ENCODE measurements at regions not wholly inside any gene's neighbourhood (a gene's known extent, or its start where the extent isn't known, plus 50 kb on each side); places are given as distances from the start of the nearest gene placed in this dataset.
A peak's percentile ranks its signal among the peaks of the same experiment; 100 is the strongest.

DNA sequence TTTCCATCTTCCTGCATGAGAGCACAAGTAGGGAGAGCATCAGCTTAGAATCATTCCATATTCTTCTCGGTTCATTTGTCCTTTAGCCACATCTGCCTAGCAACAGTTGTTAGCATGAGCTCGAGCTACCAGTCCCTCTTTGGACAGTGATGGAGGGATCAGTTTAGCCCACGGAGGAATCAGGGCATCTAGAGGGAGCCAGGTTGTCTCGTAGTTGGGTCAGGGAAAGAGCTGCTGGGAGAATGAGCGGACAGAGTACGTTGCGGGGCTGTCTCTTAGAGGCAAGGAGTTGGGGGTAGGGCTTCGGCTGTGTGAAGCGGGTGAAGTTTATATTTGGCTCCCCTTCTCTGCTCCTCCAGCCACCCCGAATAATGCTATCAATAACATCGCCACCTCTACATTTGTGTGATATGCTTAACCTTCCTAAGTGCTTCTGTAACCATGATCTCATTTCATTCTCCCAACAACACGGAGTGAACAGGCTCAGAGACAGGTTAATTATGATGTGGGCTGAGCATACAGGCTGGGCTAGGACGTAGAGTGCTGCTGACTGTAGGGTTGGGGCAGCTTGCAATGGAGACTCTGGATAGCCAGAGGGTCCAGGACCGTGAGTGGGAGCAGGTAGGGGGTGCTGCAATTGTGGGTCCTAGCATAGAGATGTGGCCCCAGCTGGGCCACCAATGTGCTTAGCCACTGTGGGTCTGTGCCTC, 72.6 kb downstream of the FRMPD3 start:
- H3K27me3 ChIP-seq (ENCODE audit: control insufficient read depth in 3 of 3, insufficient read depth in 3 of 3, low read length in 3 of 3) = no peaks in the 10 kb centered on the region
- no peak overlapping the region for H3K4me3 ChIP-seq (ENCODE audit: low read depth in 1 of 3, low read length in 3 of 3)
- H3K9me3 ChIP-seq (ENCODE audit: control insufficient read depth in 2 of 2, insufficient read depth in 1 of 2, low read depth in 1 of 2, low read length in 1 of 2) = no peaks in the 10 kb centered on the region
- no peaks in the 10 kb centered on the region for H3K36me3 ChIP-seq (ENCODE audit: control insufficient read depth in 3 of 3, insufficient read depth in 2 of 3, low read depth in 1 of 3, low read length in 3 of 3)
- no peaks in the 10 kb centered on the region for H3K4me1 ChIP-seq (ENCODE audit: control insufficient read depth in 3 of 3, insufficient read depth in 2 of 3, low read depth in 1 of 3, low read length in 2 of 3)
- H3K27ac ChIP-seq (ENCODE audit: low read depth in 1 of 3, low read length in 2 of 3) = no peak overlapping the region
- FAIRE-seq (no peak), DNase-seq (no peak)
- WGBS, 3 donors = 66 to 83% (median 78%) methylated on average over 13 to 14 of the region's 14 CpGs

DNA sequence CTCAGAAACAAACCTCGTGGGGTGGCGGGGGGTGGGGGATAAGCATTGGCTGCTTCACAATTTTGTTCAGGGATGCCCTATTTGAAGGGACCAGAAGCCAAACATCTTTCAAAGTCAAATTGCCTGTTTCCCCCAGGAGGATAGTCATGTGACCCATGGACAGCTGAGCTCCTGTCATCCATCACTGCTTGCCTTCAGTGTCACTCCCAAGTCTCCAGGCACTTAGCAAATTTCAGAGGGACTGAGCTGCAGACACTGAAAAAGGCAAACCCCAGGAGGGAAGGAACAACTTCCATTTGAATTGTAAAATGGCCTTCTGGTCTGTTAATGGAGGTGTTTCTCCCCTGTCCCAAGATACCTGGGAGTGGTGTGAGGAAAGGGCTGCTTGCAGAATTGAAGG, 73.4 kb downstream of the FRMPD3 start:
- Histone ChIP-seq H3K27me3 (ENCODE audit: control insufficient read depth in 3 of 3, insufficient read depth in 3 of 3, low read length in 3 of 3) (no peaks in the 10 kb centered on the region), H3K4me3 (ENCODE audit: low read depth in 1 of 3, low read length in 3 of 3) (no peak overlapping the region), H3K27ac (ENCODE audit: low read depth in 1 of 3, low read length in 2 of 3) (no peak overlapping the region), H3K4me1 (ENCODE audit: control insufficient read depth in 3 of 3, insufficient read depth in 2 of 3, low read depth in 1 of 3, low read length in 2 of 3) (no peaks in the 10 kb centered on the region), H3K9me3 (ENCODE audit: control insufficient read depth in 2 of 2, insufficient read depth in 1 of 2, low read depth in 1 of 2, low read length in 1 of 2) (no peaks in the 10 kb centered on the region), H3K36me3 (ENCODE audit: control insufficient read depth in 3 of 3, insufficient read depth in 2 of 3, low read depth in 1 of 3, low read length in 3 of 3) (no peaks in the 10 kb centered on the region)
- no peak for DNase-seq
- 64 to 71% (median 70%) methylated on average over 2 of the region's 2 CpGs for WGBS, 3 donors
- no peak for FAIRE-seq

DNA sequence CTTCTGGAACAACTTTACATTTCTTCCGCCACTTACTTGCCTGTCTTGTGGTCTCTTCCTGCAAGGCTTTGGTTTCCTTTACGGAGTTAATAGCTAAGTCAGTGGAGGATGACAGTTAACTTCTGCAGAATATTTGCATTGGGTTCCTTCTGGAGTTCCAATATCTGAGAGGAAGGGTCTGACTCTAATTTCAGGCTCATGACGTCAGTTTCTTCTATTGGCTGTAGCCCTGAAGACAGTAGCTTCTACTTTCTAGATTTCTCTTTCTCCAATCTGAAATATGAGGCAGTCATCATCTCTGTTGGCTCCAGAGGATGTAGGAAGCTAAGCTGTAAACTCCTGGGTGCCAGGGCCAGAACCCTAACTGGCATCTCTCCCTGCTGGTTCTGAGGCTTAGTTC, 76.7 kb downstream of the FRMPD3 start:
- H3K4me1 ChIP-seq (ENCODE audit: control insufficient read depth in 3 of 3, insufficient read depth in 2 of 3, low read depth in 1 of 3, low read length in 2 of 3) = no peaks in the 10 kb centered on the region
- H3K4me3 ChIP-seq (ENCODE audit: low read depth in 1 of 3, low read length in 3 of 3) = no peak overlapping the region
- WGBS, 3 donors = 79 to 93% (median 90%) methylated on average over 3 of the region's 3 CpGs
- H3K27ac ChIP-seq (ENCODE audit: low read depth in 1 of 3, low read length in 2 of 3) = no peak overlapping the region
- DNase-seq = no peak
- H3K36me3 ChIP-seq (ENCODE audit: control insufficient read depth in 3 of 3, insufficient read depth in 2 of 3, low read depth in 1 of 3, low read length in 3 of 3) = no peaks in the 10 kb centered on the region
- FAIRE-seq = no peak
- H3K27me3 ChIP-seq (ENCODE audit: control insufficient read depth in 3 of 3, insufficient read depth in 3 of 3, low read length in 3 of 3) = no peaks in the 10 kb centered on the region
- no peaks in the 10 kb centered on the region for H3K9me3 ChIP-seq (ENCODE audit: control insufficient read depth in 2 of 2, insufficient read depth in 1 of 2, low read depth in 1 of 2, low read length in 1 of 2)

DNA sequence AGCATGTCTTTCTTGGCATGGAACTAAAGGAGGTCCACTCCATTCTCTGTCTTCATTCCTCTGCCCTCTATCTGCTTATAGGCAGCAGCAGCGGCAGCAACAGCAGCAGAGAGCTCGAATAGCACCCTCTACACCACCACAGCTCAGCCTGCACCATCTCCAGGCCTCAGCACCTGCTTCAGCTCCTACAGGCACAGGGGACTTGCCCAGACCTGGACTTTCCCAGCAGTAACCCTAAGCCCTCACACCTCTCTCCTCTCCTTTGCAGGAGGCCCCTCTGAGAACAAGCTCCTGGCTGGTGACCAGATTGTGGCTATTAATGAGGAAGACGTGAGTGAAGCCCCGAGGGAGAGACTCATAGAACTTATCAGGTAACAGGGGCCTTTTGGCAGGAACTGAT, 80.7 kb downstream of the FRMPD3 start:
- DNase-seq (no peak), FAIRE-seq (no peak)
- WGBS, 3 donors = 60 to 73% (median 66%) methylated on average over 4 of the region's 4 CpGs
- H3K36me3 ChIP-seq (ENCODE audit: control insufficient read depth in 3 of 3, insufficient read depth in 2 of 3, low read depth in 1 of 3, low read length in 3 of 3) = no peaks in the 10 kb centered on the region
- no peaks in the 10 kb centered on the region for H3K27me3 ChIP-seq (ENCODE audit: control insufficient read depth in 3 of 3, insufficient read depth in 3 of 3, low read length in 3 of 3)
- no peaks in the 10 kb centered on the region for H3K4me1 ChIP-seq (ENCODE audit: control insufficient read depth in 3 of 3, insufficient read depth in 2 of 3, low read depth in 1 of 3, low read length in 2 of 3)
- no peaks in the 10 kb centered on the region for H3K9me3 ChIP-seq (ENCODE audit: control insufficient read depth in 2 of 2, insufficient read depth in 1 of 2, low read depth in 1 of 2, low read length in 1 of 2)
- H3K4me3 ChIP-seq (ENCODE audit: low read depth in 1 of 3, low read length in 3 of 3) = no peak overlapping the region
- no peak overlapping the region for H3K27ac ChIP-seq (ENCODE audit: low read depth in 1 of 3, low read length in 2 of 3)

DNA sequence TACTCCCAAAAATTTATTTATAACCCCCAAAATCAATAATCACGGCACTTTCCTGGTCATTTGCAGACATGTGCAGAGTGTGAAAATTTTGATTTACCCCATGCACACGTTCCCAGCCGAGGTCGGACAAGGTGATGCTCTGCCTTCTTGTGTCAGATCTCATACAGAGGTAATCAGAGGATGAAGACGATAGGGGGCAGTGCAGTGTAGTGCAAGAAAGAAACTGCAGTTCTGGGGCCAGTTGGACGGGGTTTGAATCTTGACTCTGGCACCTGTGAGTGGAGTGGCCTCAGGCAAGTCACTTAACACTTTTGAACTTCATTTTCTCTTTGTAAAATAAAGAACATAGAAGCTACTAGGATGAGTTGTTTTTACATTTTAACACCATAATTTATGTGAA, 88.4 kb downstream of the FRMPD3 start:
- Histone ChIP-seq H3K9me3 (ENCODE audit: control insufficient read depth in 2 of 2, insufficient read depth in 1 of 2, low read depth in 1 of 2, low read length in 1 of 2) (no peaks in the 10 kb centered on the region), H3K4me1 (ENCODE audit: control insufficient read depth in 3 of 3, insufficient read depth in 2 of 3, low read depth in 1 of 3, low read length in 2 of 3) (no peaks in the 10 kb centered on the region), H3K36me3 (ENCODE audit: control insufficient read depth in 3 of 3, insufficient read depth in 2 of 3, low read depth in 1 of 3, low read length in 3 of 3) (no peaks in the 10 kb centered on the region), H3K27ac (ENCODE audit: low read depth in 1 of 3, low read length in 2 of 3) (no peak overlapping the region), H3K27me3 (ENCODE audit: control insufficient read depth in 3 of 3, insufficient read depth in 3 of 3, low read length in 3 of 3) (no peaks in the 10 kb centered on the region), H3K4me3 (ENCODE audit: low read depth in 1 of 3, low read length in 3 of 3) (no peak overlapping the region)
- FAIRE-seq = no peak
- 27 to 33% (median 27%) methylated on average over 6 of the region's 6 CpGs for whole genome bisulfite sequencing, 3 donors
- DNase-seq = peak; percentile 28 to 33

DNA sequence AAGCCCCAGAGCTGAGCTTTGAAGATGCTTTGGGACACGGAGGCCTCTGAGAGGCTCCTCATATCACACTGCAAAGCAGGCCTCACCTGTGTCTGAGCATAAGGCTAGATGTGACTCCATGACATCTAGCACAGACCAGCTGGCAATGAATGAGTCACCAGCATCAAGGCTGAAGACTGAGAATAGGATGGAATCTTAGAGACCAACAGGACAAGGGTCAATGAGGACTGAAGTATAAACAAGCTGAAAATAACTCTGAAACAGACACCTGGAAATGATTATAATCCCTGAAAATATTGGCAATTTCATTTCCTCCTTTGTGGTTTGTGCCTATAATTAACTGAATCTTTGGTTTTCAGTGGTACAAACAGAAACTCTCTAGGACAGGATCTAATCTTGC, 87.1 kb upstream of the PRPS1 start:
- no peaks in the 10 kb centered on the region for H3K4me1 ChIP-seq (ENCODE audit: control insufficient read depth in 3 of 3, insufficient read depth in 2 of 3, low read depth in 1 of 3, low read length in 2 of 3)
- H3K27me3 ChIP-seq (ENCODE audit: control insufficient read depth in 3 of 3, insufficient read depth in 3 of 3, low read length in 3 of 3) = no peaks in the 10 kb centered on the region
- 77 to 82% (median 81%) methylated on average over 1 of the region's 1 CpG for WGBS, 3 donors
- FAIRE-seq = no peak
- no peaks in the 10 kb centered on the region for H3K9me3 ChIP-seq (ENCODE audit: control insufficient read depth in 2 of 2, insufficient read depth in 1 of 2, low read depth in 1 of 2, low read length in 1 of 2)
- H3K36me3 ChIP-seq (ENCODE audit: control insufficient read depth in 3 of 3, insufficient read depth in 2 of 3, low read depth in 1 of 3, low read length in 3 of 3) = no peaks in the 10 kb centered on the region
- H3K4me3 ChIP-seq (ENCODE audit: low read depth in 1 of 3, low read length in 3 of 3) = no peak overlapping the region
- peak in 1 of 2 donors; percentile 36 for DNase-seq
- H3K27ac ChIP-seq (ENCODE audit: low read depth in 1 of 3, low read length in 2 of 3) = no peak overlapping the region

DNA sequence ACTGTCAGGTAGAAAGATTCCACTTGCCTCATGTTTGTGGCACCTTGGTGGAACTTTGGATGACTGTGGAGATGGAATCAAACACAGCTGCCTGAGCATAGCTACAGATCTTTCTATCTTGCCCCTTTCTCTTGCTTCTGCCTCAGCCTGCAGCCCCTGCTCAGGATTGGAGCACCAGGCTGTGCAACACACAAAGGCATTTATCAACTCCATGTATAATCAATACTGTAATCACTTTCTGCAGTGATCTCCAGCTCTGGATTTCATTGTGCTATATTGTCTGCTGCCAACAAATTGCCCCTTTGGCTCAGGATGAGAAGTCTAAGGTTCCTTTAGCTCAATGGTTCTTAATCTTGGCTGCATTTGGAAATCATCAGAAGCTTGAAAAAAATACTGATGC, 86.3 kb upstream of the PRPS1 start:
- Histone ChIP-seq H3K4me1 (ENCODE audit: control insufficient read depth in 3 of 3, insufficient read depth in 2 of 3, low read depth in 1 of 3, low read length in 2 of 3) (no peaks in the 10 kb centered on the region), H3K9me3 (ENCODE audit: control insufficient read depth in 2 of 2, insufficient read depth in 1 of 2, low read depth in 1 of 2, low read length in 1 of 2) (no peaks in the 10 kb centered on the region), H3K4me3 (ENCODE audit: low read depth in 1 of 3, low read length in 3 of 3) (no peak overlapping the region), H3K36me3 (ENCODE audit: control insufficient read depth in 3 of 3, insufficient read depth in 2 of 3, low read depth in 1 of 3, low read length in 3 of 3) (no peaks in the 10 kb centered on the region), H3K27me3 (ENCODE audit: control insufficient read depth in 3 of 3, insufficient read depth in 3 of 3, low read length in 3 of 3) (no peaks in the 10 kb centered on the region), H3K27ac (ENCODE audit: low read depth in 1 of 3, low read length in 2 of 3) (no peak overlapping the region)
- FAIRE-seq (no peak), DNase-seq (no peak)

DNA sequence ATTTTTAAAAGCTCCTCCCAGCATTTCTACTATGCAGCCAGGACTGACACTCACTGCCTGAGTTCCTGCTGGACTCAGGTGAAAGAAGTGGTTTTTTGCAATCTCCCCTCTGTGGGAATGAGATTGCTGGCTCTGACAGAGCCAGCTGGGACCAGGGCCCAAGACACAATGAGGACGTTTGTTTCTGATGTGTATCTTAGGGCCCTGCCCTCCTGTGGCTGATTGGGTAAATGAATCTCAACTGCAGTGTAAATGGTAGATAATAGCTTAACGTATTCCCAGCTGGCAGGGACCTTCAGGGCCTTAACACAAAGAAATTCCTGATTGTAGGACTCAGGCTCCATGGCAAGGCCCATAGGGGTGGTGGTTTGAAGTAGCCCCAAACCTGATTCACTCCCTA, 85.8 kb upstream of the PRPS1 start:
- FAIRE-seq = no peak
- no peaks in the 10 kb centered on the region for H3K9me3 ChIP-seq (ENCODE audit: control insufficient read depth in 2 of 2, insufficient read depth in 1 of 2, low read depth in 1 of 2, low read length in 1 of 2)
- no peak overlapping the region for H3K4me3 ChIP-seq (ENCODE audit: low read depth in 1 of 3, low read length in 3 of 3)
- DNase-seq = peak in 1 of 2 donors; percentile 24
- H3K36me3 ChIP-seq (ENCODE audit: control insufficient read depth in 3 of 3, insufficient read depth in 2 of 3, low read depth in 1 of 3, low read length in 3 of 3) = no peaks in the 10 kb centered on the region
- no peak overlapping the region for H3K27ac ChIP-seq (ENCODE audit: low read depth in 1 of 3, low read length in 2 of 3)
- WGBS, 3 donors = 5 to 15% (median 10%) methylated on average over 2 of the region's 2 CpGs
- no peaks in the 10 kb centered on the region for H3K4me1 ChIP-seq (ENCODE audit: control insufficient read depth in 3 of 3, insufficient read depth in 2 of 3, low read depth in 1 of 3, low read length in 2 of 3)
- H3K27me3 ChIP-seq (ENCODE audit: control insufficient read depth in 3 of 3, insufficient read depth in 3 of 3, low read length in 3 of 3) = no peaks in the 10 kb centered on the region

DNA sequence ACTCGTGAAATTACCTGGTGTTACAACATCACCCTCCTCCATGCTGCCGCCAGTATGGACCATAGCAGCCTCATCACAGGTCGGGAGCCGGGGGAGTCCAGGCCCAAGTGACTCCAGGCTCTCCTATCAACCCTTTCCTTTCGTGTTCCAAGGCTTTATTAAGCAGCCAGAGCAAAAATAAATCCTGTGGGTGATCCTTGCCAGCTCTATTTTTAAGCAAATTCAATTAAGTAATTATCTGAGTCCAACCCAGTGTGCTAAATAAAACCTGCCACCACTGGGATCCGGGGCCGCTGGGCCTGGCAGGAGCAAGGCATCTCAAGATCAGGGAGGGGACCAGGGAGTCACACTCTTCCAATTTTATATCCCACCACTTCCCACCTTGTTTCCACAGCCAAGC, 80.7 kb upstream of the PRPS1 start:
- Histone ChIP-seq H3K27ac (ENCODE audit: low read depth in 1 of 3, low read length in 2 of 3) (no peak overlapping the region), H3K27me3 (ENCODE audit: control insufficient read depth in 3 of 3, insufficient read depth in 3 of 3, low read length in 3 of 3) (no peaks in the 10 kb centered on the region), H3K4me1 (ENCODE audit: control insufficient read depth in 3 of 3, insufficient read depth in 2 of 3, low read depth in 1 of 3, low read length in 2 of 3) (no peaks in the 10 kb centered on the region), H3K36me3 (ENCODE audit: control insufficient read depth in 3 of 3, insufficient read depth in 2 of 3, low read depth in 1 of 3, low read length in 3 of 3) (no peaks in the 10 kb centered on the region), H3K9me3 (ENCODE audit: control insufficient read depth in 2 of 2, insufficient read depth in 1 of 2, low read depth in 1 of 2, low read length in 1 of 2) (no peaks in the 10 kb centered on the region), H3K4me3 (ENCODE audit: low read depth in 1 of 3, low read length in 3 of 3) (no peak overlapping the region)
- no peak for FAIRE-seq
- WGBS, 3 donors = 70 to 81% (median 80%) methylated on average over 7 of the region's 7 CpGs
- no peak for DNase-seq

All from small intestine (tissue), 7 donors.